ENCODE measurements at regions not wholly inside any gene's neighbourhood (a gene's known extent, or its start where the extent isn't known, plus 50 kb on each side); places are given as distances from the start of the nearest gene placed in this dataset.

DNA sequence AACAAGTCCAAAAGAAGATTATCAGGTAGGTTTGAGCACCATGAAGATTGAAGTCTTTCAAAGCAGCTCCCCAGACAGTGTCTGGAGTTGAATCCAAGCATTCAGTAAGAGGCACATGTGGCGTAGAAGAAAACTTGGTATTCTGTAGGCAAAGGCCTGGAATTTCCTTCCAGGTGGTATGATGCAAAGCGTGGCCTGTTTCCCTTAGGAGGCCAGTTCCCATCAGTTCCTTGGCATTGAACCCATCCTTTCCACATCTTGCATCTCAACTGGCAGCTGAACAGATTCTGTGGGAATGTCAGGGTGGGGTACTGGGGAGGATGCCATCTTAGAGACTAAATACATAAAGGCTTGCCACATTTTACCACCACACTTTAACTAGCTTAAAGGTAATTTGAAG is 516.0 kb downstream of the BTBD3 start:
- no peak for ATAC-seq (replicated peaks)
- Mint-ChIP-seq H3K27ac (no peak overlapping the region), H3K36me3 (ENCODE audit: low read depth) (no peaks in the 10 kb centered on the region), H3K4me3 (no peak overlapping the region), H3K9me3 (peaks cover 12% of the 10 kb centered on the region), H3K27me3 (no peaks in the 10 kb centered on the region), H3K4me1 (no peaks in the 10 kb centered on the region)

DNA sequence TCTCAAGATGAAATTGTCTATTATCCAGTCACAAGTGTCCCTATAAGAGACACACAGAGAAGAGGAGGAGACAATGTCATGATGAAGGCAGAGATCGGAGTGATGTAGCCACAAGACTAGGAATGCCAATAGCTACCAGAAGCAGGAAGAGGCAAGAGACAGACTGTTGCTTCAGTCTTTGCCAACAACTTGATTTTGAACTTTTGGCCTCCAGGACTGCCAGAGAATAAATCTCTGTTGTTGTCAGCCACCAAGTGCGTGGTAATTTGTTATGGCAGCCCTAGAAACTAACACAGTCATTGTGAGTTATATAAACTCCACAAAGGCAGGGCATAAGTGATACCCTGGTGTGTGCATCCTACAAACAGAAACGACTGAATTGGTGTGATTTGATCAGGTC is 517.0 kb downstream of the BTBD3 start:
- ATAC-seq (replicated peaks), result no peak
- H3K4me3 Mint-ChIP-seq, result no peak overlapping the region

DNA sequence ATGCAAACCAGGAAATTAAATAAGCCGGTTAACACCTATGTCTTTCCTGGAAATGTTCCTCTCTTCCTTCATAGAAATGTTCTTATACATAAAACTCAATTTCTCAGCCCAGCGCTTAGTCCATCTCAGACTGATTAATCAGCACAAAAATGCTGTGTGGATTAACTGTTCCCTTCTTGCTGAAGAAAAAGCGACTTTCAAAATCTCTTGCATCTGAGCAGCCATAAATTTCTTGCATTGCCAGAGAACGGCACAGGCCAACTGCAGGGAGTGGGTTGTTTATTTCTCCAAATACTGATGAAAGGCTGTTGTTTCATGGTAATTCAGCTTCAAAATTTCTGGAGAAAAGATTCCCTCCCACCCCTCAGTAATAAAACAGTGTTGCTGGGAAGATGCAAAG is 517.6 kb downstream of the BTBD3 start:
- Mint-ChIP-seq H3K27me3 (no peaks in the 10 kb centered on the region), H3K9me3 (peaks cover 8% of the 10 kb centered on the region), H3K27ac (no peak overlapping the region), H3K4me3 (no peak overlapping the region), H3K4me1 (no peaks in the 10 kb centered on the region), H3K36me3 (ENCODE audit: low read depth) (no peaks in the 10 kb centered on the region)
- no peak for ATAC-seq (replicated peaks)

More for the DNA sequence above, 517.0 kb downstream of the BTBD3 start:
- Mint-ChIP-seq H3K27ac (no peak overlapping the region), H3K36me3 (ENCODE audit: low read depth) (no peaks in the 10 kb centered on the region), H3K27me3 (no peaks in the 10 kb centered on the region), H3K4me1 (no peaks in the 10 kb centered on the region), H3K9me3 (peaks cover 12% of the 10 kb centered on the region)

DNA sequence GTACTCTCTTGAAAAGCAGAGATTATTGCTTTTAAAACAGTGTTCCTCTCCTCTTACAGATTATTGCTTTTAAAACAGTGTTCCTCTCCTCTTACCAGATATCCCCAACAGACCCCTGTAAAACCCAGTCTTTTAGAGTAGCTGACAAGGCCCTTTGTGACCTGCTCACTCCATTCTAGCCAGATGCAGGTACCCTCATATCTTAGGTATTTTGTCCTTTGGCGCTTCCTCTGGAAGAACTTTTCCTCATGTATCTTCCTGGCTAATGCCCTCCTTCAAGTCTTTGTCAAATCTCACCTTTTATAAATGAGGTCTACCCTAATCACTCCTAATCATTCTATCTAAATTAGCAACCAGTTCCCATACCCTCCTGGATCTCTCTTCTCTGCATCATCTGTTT is 536.0 kb downstream of the BTBD3 start:
- H3K27me3 Mint-ChIP-seq, result no peaks in the 10 kb centered on the region
- no peak for ATAC-seq (replicated peaks)

DNA sequence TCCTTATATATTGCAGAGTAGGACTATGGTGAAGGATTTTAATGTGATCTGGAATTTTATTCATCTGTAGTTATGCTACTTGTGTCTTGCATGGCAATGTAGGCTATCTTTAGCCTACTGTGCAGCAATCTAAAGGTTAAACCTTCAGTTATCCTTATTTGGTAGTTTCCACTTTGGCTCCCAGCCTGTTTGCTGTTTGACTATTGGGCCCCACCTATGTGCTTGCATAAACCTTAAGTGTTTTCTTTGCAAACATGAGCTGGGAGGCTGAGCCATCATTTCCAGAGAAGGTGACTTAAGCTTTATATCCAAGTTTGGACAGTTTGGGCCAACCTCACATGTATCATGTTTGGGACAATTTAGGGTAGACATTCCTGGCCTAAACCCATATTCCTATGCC is 537.5 kb downstream of the BTBD3 start:
- Mint-ChIP-seq H3K4me1 (no peaks in the 10 kb centered on the region), H3K4me3 (no peak overlapping the region), H3K36me3 (ENCODE audit: low read depth) (no peaks in the 10 kb centered on the region), H3K9me3 (no peaks in the 10 kb centered on the region), H3K27me3 (no peaks in the 10 kb centered on the region), H3K27ac (no peak overlapping the region)
- ATAC-seq (replicated peaks), result no peak

More for the DNA sequence above, 536.0 kb downstream of the BTBD3 start:
- Mint-ChIP-seq H3K27ac (no peak overlapping the region), H3K4me3 (no peak overlapping the region), H3K4me1 (no peaks in the 10 kb centered on the region), H3K36me3 (ENCODE audit: low read depth) (no peaks in the 10 kb centered on the region), H3K9me3 (peaks cover 6% of the 10 kb centered on the region)

DNA sequence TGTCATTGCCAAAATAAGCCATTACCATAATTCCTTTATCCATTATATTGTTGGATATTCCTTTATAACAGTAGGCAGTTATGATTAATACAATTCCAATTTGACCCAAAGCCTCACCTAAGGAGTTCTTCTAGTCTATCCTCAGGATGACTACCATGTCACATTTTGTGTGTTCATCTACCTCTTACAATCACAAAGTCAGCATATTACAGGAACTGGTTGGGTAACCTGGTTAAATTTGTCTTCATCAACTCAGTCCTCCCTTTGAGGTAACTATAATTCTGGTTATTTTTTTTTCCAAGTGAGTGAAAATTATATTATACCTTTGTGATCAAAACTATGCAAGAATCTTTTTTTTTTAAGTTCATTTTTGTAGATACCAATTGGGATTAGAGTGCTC is 540.5 kb downstream of the BTBD3 start:
- H3K27me3 Mint-ChIP-seq, result no peaks in the 10 kb centered on the region
- H3K36me3 Mint-ChIP-seq (ENCODE audit: low read depth), result no peaks in the 10 kb centered on the region
- peaks cover 17% of the 10 kb centered on the region for H3K9me3 Mint-ChIP-seq
- ATAC-seq (replicated peaks), result no peak
- H3K4me1 Mint-ChIP-seq, result no peaks in the 10 kb centered on the region
- H3K27ac Mint-ChIP-seq, result no peak overlapping the region
- no peak overlapping the region for H3K4me3 Mint-ChIP-seq

DNA sequence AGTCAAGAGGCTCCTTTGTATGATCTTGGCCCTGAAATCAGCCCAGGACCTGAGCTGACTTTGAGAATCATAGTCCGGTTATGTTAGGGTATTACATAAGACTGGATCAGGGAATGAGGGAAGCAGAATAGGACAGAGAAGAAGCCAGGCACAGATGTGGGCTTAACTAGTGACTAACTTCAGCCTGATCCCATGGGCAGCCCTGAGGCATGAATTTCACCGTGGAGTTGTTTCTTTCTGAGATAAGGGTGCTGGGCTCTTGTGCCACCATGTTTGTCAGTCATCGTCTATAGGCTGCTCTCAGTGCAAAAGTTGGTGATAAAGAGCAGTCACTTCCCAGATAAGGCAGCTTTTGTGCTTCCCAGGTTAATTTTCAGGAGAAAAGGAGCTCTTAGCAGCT is 544.7 kb upstream of the SPTLC3 start:
- H3K4me3 Mint-ChIP-seq, result no peak overlapping the region
- no peak overlapping the region for H3K27ac Mint-ChIP-seq
- no peaks in the 10 kb centered on the region for H3K36me3 Mint-ChIP-seq (ENCODE audit: low read depth)
- no peaks in the 10 kb centered on the region for H3K27me3 Mint-ChIP-seq
- peaks cover 32% of the 10 kb centered on the region for H3K9me3 Mint-ChIP-seq
- H3K4me1 Mint-ChIP-seq, result no peaks in the 10 kb centered on the region
- ATAC-seq (replicated peaks), result no peak

DNA sequence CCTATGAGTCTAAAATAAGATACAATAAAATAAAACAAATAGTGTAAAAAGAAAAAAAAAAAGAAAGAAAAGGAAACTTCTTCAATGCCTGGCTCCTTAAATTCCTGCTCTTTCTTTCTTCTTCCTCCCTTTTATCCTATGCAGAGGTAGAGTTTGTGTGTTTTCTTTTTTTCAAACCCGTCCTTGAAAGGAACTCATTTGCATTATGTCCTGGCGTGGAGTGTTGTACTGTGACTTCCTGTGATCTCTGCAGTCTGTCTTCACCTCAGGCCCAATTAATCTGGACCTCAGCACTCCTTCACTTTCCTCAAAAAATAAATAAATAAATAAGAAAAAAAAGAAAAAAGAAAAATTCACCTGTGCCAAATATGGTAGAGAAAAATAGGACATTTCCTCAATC is 541.9 kb upstream of the SPTLC3 start:
- Mint-ChIP-seq H3K4me1 (no peaks in the 10 kb centered on the region), H3K27me3 (no peaks in the 10 kb centered on the region), H3K36me3 (ENCODE audit: low read depth) (no peaks in the 10 kb centered on the region), H3K27ac (no peak overlapping the region), H3K4me3 (no peak overlapping the region), H3K9me3 (peaks cover 33% of the 10 kb centered on the region)
- no peak for ATAC-seq (replicated peaks)

DNA sequence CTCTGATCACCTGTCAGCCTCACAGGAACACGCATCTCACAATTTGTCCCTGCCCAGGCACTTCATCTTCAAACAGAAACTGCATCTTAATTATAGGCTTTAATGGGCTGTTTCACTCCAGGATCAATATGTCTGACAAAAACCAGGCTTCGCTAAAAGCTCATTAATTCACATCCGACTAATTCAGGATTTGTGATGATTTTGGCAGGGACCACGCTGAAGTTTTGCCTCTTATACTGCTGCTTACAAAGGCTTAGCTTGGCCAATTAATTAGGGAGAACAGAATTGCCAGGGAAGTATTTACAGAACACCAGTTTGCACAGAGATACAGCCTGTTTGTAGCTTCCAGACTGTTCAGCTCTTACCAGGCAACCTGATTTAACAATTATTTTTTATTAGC is 541.0 kb upstream of the SPTLC3 start:
- Mint-ChIP-seq H3K4me3 (no peak overlapping the region), H3K9me3 (peaks cover 26% of the 10 kb centered on the region), H3K27ac (no peak overlapping the region), H3K36me3 (ENCODE audit: low read depth) (no peaks in the 10 kb centered on the region), H3K27me3 (no peaks in the 10 kb centered on the region), H3K4me1 (no peaks in the 10 kb centered on the region)
- ATAC-seq (replicated peaks), result no peak

DNA sequence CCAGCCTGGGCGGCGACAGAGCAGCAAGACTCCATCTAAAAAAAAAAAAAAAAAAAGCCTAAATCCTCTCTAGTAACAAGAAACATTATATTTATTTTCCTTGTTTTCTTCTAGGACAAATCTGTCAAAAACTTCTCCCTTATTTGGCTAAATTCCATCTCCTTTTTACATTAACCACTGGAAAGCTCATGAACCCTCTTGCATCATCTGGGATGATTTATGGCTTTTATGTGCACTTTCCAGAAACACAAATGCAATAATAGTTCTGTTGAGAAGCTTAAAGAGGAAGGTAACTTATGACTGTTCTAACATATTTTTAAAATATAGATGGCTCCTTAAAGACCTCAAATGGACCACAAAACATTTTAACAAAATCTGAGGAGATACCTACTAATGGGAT is 526.1 kb upstream of the SPTLC3 start:
- no peak overlapping the region for H3K27ac Mint-ChIP-seq
- ATAC-seq (replicated peaks), result no peak

DNA sequence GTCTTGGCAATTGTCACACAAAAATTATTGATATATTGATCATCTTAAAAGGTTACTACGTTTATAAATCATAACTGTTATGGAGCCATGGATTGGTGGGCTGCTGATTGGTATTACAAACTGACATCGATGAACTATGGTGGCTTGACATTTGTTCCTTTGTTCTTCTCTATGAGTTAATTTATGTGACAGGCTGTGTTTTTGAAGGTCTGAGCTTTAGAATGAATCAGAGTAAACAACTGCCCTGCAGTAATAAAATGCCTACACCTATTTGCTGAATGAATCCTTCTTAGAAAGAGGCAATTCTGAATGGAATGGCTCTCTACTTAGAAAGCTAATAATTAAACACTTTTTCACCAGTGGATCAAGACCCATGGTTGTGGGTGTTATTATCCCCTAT is 506.3 kb upstream of the SPTLC3 start:
- Mint-ChIP-seq H3K27me3 (no peaks in the 10 kb centered on the region), H3K4me1 (no peaks in the 10 kb centered on the region), H3K4me3 (no peak overlapping the region), H3K9me3 (peaks cover 21% of the 10 kb centered on the region), H3K36me3 (ENCODE audit: low read depth) (no peaks in the 10 kb centered on the region), H3K27ac (no peak overlapping the region)
- ATAC-seq (replicated peaks), result no peak

More for the DNA sequence above, 526.1 kb upstream of the SPTLC3 start:
- Mint-ChIP-seq H3K9me3 (peaks cover 21% of the 10 kb centered on the region), H3K4me1 (no peaks in the 10 kb centered on the region), H3K36me3 (ENCODE audit: low read depth) (no peaks in the 10 kb centered on the region), H3K27me3 (no peaks in the 10 kb centered on the region), H3K4me3 (no peak overlapping the region)

DNA sequence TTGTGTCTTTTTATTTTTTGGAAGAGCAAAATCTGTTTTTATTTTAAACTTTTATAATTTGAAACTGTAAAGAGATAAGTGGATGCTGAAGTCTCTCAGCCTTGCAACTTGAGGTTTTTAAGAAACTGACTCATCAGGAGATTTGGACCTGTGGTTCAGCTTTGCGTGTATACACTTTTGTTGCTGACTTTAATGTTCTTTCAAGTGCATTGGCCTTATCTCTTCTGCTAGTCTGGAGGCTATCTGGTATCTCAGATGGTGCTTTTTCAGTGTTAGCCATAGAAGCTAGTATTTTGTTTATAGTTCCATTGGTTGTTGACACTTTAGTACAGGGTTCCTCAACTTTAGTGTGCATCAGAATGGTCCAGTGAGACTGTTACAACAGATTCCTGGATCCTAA is 504.0 kb upstream of the SPTLC3 start:
- no peak overlapping the region for H3K27ac Mint-ChIP-seq
- no peak for ATAC-seq (replicated peaks)
- no peaks in the 10 kb centered on the region for H3K36me3 Mint-ChIP-seq (ENCODE audit: low read depth)
- no peaks in the 10 kb centered on the region for H3K27me3 Mint-ChIP-seq
- H3K9me3 Mint-ChIP-seq, result peaks cover 25% of the 10 kb centered on the region
- H3K4me1 Mint-ChIP-seq, result no peaks in the 10 kb centered on the region
- no peak overlapping the region for H3K4me3 Mint-ChIP-seq

DNA sequence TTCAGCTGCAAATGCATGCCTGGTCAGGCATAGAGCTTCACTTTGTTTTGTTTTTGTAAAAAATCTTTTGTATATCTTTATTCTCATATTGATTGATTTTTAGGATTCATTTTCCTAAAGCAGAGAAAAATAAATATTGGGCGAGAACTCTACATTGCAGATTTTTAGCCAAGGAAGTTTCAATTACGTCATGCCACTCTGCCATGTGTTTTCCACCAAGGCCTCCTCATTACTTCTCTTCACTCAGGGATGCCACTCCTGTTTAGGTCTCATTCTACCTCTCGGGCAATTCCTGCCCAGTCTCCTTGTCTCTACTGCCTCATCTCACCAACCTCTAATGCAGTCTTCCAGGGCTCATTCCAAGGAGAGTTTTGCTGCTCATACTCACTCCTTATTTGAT is 497.3 kb upstream of the SPTLC3 start:
- no peaks in the 10 kb centered on the region for H3K4me1 Mint-ChIP-seq
- H3K9me3 Mint-ChIP-seq, result peaks cover 29% of the 10 kb centered on the region
- H3K27me3 Mint-ChIP-seq, result no peaks in the 10 kb centered on the region
- no peak overlapping the region for H3K4me3 Mint-ChIP-seq
- H3K27ac Mint-ChIP-seq, result no peak overlapping the region
- no peaks in the 10 kb centered on the region for H3K36me3 Mint-ChIP-seq (ENCODE audit: low read depth)
- ATAC-seq (replicated peaks), result no peak

DNA sequence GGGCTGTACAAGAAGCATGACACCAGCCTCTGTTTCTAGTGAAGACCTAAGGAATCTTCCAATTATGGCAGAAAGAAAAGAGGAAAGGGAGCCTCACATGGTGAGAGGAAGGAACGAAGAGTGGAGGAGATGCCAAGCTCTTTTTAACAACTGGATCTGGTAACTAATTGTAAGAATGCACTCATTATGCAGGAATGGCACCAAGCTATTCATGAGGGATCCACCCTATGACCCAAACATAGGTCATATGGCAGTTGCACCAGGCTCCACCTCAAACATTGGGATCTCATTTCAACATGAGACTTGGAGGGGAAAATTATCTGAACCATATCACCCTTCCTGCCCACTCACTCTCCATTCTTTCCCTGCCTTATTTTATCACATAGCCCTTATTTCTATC is 496.0 kb upstream of the SPTLC3 start:
- Mint-ChIP-seq H3K4me3 (no peak overlapping the region), H3K36me3 (ENCODE audit: low read depth) (no peaks in the 10 kb centered on the region), H3K4me1 (no peaks in the 10 kb centered on the region), H3K9me3 (peaks cover 20% of the 10 kb centered on the region), H3K27me3 (no peaks in the 10 kb centered on the region), H3K27ac (no peak overlapping the region)
- no peak for ATAC-seq (replicated peaks)

DNA sequence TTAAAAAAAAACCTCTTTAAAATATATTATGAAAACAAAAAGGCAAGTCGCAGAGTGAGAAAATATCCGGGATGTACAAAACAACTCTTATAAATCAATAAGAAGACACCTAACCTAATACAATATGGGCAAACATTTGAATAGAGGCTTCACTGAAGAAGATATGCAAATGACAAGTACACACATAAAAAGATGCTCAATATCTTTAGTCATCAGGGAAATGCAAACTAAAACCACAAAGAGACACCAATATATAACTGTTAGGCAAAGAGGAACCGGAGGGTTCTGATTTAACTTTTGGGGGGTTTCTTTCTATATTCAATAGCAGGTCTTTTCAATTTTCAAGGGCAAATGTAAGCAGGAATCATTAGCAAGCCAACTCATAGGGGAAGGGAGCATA is 480.7 kb upstream of the SPTLC3 start:
- Mint-ChIP-seq H3K36me3 (ENCODE audit: low read depth) (no peaks in the 10 kb centered on the region), H3K27ac (no peak overlapping the region), H3K4me3 (no peak overlapping the region), H3K9me3 (peaks cover 6% of the 10 kb centered on the region), H3K27me3 (no peaks in the 10 kb centered on the region), H3K4me1 (no peaks in the 10 kb centered on the region)
- no peak for ATAC-seq (replicated peaks)

DNA sequence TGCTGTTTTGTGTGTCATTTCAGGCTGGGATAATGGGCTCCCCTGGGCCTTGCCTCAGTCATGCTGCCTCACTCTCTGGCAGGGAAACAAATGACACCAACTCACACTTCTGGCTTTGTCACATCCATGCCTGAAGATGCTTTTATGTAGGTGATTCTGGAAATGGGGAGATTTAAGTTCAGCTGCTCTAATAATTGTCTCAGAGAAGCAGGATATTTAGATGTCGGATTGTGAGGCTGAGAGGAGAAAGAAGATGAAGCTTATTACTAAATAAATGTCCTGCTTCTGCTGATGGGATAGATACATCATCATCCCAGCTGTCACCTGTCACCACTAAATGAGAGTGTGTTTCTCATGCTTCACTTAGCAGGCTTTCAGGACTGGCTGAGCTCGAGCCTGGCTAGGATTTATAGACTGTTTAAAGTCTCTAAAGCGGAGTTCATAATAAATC is 480.2 kb upstream of the SPTLC3 start:
- no peaks in the 10 kb centered on the region for H3K4me1 Mint-ChIP-seq
- H3K9me3 Mint-ChIP-seq, result peaks cover 6% of the 10 kb centered on the region
- H3K27ac Mint-ChIP-seq, result no peak overlapping the region
- H3K4me3 Mint-ChIP-seq, result no peak overlapping the region
- H3K27me3 Mint-ChIP-seq, result no peaks in the 10 kb centered on the region
- H3K36me3 Mint-ChIP-seq (ENCODE audit: low read depth), result no peaks in the 10 kb centered on the region
- no peak for ATAC-seq (replicated peaks)

Measured in activated T-helper 17 cell treated with anti-CD3 and anti-CD28 coated beads, Interleukin-2, amount 50 U/mL, for 72 hours (primary cell).